Chondrocyte (in vitro differentiated cells): ENCODE measurements at regions not wholly inside any gene's neighbourhood (a gene's known extent, or its start where the extent isn't known, plus 50 kb on each side); places are given as distances from the start of the nearest gene placed in this dataset.
"Not testable (repeated sequence)": the region's sequence is repeated elsewhere in the genome, so short reads cannot be mapped to it uniquely, and the experiment has no call there.

Source experiments
- DNase-seq: peaks from one replicate; pipeline ENCODE4 v3.0.0; 2021; ENCODE audit warnings: mixed read lengths, low spot score
- H3K27ac Mint-ChIP-seq: one replicate; pipeline ENCODE4 v1.8.0; 2021; ENCODE audit warnings: mild to moderate bottlenecking, moderate library complexity, mixed read lengths; ENCODE audit not compliant: unreplicated experiment
- H3K27me3 Mint-ChIP-seq: 2 replicates; pipeline ENCODE4 v1.8.0; 2021; ENCODE audit warnings: low read depth, mixed read lengths
- H3K36me3 Mint-ChIP-seq: 2 replicates; pipeline ENCODE4 v1.8.0; 2021; ENCODE audit warnings: low read depth, mixed read lengths
- H3K4me1 Mint-ChIP-seq: 2 replicates; pipeline ENCODE4 v1.8.0; 2021; ENCODE audit warnings: low read depth, mild to moderate bottlenecking, mixed read lengths
- H3K4me3 Mint-ChIP-seq: one replicate; pipeline ENCODE4 v1.8.0; 2021; ENCODE audit warnings: mild to moderate bottlenecking, moderate library complexity, mixed read lengths; ENCODE audit not compliant: unreplicated experiment
- H3K9me3 Mint-ChIP-seq: 2 replicates; pipeline ENCODE4 v1.8.0; 2021; ENCODE audit warnings: low read depth, mixed read lengths
- TF ChIP-seq, protein P1 (sequence below): fragments of 200-600 bp; sonication (generic); IDR thresholded peaks from 2 replicates; pipeline ENCODE4 v1.5.0; 2021; ENCODE audit warnings: antibody characterized with exemption, mild to moderate bottlenecking, moderate library complexity

DNA sequence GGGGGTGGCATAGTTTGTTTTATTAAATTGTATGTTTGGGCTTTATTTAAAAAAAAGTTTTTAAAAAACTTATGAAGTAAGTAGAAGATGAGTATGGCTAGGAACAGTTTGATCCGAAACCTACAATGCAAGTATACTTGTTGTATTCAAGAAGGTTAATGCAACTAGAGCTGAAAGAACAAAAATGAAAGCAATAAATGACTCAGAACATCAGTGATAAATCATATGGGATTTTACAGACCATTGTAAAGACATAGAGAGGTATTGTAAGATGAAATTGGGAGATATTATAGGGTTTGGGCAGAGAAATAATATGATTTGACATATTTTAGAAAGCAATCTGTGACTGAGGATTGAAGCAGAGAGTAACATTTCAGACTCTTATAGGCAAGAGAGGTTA is 1135.3 kb downstream of the SLITRK5 start:
- Mint-ChIP-seq H3K4me3 (no peak overlapping the region), H3K27me3 (no peaks in the 10 kb centered on the region), H3K36me3 (no peaks in the 10 kb centered on the region), H3K4me1 (no peaks in the 10 kb centered on the region), H3K27ac (no peak overlapping the region), H3K9me3 (peaks cover 9% of the 10 kb centered on the region)
- TF ChIP-seq, protein P1, sequence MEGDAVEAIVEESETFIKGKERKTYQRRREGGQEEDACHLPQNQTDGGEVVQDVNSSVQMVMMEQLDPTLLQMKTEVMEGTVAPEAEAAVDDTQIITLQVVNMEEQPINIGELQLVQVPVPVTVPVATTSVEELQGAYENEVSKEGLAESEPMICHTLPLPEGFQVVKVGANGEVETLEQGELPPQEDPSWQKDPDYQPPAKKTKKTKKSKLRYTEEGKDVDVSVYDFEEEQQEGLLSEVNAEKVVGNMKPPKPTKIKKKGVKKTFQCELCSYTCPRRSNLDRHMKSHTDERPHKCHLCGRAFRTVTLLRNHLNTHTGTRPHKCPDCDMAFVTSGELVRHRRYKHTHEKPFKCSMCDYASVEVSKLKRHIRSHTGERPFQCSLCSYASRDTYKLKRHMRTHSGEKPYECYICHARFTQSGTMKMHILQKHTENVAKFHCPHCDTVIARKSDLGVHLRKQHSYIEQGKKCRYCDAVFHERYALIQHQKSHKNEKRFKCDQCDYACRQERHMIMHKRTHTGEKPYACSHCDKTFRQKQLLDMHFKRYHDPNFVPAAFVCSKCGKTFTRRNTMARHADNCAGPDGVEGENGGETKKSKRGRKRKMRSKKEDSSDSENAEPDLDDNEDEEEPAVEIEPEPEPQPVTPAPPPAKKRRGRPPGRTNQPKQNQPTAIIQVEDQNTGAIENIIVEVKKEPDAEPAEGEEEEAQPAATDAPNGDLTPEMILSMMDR, result no peak
- no peak for DNase-seq

DNA sequence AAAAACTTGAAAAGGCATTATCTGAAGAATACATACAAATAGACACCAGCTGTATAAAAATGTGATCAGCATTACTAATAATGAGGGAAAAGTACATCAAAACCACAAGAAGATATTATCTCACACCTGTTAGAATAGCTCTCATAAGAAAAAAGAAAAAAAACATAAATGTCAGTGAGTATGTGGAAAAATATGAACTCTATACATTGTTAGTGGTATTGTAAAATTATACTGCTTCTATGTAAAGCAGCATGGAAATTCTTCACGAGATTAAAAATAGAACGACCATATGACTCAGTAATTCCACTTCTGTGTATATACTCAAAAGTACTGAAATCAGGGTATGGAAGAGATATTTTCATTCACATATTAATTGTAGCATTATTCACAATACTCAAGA is 1146.4 kb downstream of the SLITRK5 start:
- H3K36me3 Mint-ChIP-seq, result peaks cover 2% of the 10 kb centered on the region
- peaks cover 17% of the 10 kb centered on the region for H3K9me3 Mint-ChIP-seq
- no peak for DNase-seq
- H3K4me3 Mint-ChIP-seq, result no peak overlapping the region
- H3K27ac Mint-ChIP-seq, result no peak overlapping the region
- TF ChIP-seq, protein P1, result no peak
- H3K4me1 Mint-ChIP-seq, result no peaks in the 10 kb centered on the region
- no peaks in the 10 kb centered on the region for H3K27me3 Mint-ChIP-seq

DNA sequence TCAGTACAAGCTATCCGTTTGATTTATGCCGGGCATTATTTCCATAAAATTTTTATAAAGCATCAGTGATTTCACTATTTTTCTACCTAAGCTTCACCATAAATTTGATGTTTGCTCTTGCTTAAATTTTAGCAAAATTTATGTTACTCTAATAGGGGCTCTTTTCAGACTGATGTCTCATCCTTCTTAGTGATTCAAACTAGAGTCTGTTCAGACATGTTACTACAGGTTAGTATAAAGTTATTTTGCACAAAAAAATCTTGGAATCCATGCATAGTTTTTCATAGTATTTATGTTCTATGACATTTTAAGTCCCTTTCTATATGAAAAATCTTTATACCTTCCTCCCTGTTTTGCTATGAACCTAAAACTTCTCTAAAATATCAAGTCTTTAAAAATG is 1151.9 kb downstream of the SLITRK5 start:
- no peak overlapping the region for H3K27ac Mint-ChIP-seq
- TF ChIP-seq, protein P1, result no peak
- H3K36me3 Mint-ChIP-seq, result no peaks in the 10 kb centered on the region
- H3K27me3 Mint-ChIP-seq, result peaks cover 1% of the 10 kb centered on the region
- no peak overlapping the region for H3K4me3 Mint-ChIP-seq
- no peaks in the 10 kb centered on the region for H3K9me3 Mint-ChIP-seq
- H3K4me1 Mint-ChIP-seq, result no peaks in the 10 kb centered on the region
- no peak for DNase-seq

DNA sequence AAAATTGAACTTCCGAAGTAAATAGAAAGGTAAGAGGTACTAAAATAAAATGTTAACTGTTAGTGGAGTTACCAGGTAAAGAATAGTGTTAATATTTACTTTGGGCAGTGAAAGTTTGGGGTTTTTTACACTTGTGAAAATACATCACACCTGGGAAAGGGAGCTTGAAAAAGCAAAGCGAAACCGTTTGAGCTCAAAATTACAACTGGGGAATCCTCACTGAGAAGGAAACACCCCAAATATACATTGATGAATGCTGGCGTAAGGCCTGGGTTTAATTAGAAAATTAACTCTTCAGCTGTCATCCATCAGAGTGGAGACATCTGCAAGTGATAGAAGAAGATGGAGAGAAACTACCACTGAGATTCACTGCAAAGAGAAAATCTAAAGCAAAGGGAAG is 1153.0 kb downstream of the SLITRK5 start:
- DNase-seq, result no peak
- TF ChIP-seq, protein P1, result no peak
- Mint-ChIP-seq H3K4me3 (no peak overlapping the region), H3K27ac (no peak overlapping the region), H3K36me3 (no peaks in the 10 kb centered on the region), H3K4me1 (no peaks in the 10 kb centered on the region), H3K27me3 (peaks cover 1% of the 10 kb centered on the region), H3K9me3 (peaks cover 4% of the 10 kb centered on the region)

DNA sequence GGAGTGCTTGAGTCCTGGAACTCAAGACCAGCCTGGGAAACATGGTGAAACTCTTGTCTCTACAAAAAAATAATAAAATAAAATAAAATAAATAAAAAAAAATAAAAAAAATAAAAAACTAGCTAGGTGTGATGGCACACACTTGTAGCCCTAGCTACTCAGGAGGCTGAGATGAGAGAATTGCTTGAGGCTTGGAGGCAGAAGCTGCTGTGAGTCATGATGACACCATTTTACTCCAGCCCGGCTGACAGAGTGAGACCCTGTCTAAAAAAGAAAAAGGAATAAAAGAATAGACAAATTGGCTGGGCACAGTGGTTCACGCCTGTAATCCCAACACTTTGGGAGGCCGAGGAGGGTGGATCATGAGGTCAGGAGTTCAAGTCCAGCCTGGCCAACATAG is 1168.9 kb downstream of the SLITRK5 start:
- no peak for DNase-seq
- no peaks in the 10 kb centered on the region for H3K4me1 Mint-ChIP-seq
- no peaks in the 10 kb centered on the region for H3K27me3 Mint-ChIP-seq
- no peaks in the 10 kb centered on the region for H3K9me3 Mint-ChIP-seq
- no peak overlapping the region for H3K4me3 Mint-ChIP-seq
- H3K36me3 Mint-ChIP-seq, result no peaks in the 10 kb centered on the region
- no peak overlapping the region for H3K27ac Mint-ChIP-seq
- TF ChIP-seq, protein P1, result no peak

DNA sequence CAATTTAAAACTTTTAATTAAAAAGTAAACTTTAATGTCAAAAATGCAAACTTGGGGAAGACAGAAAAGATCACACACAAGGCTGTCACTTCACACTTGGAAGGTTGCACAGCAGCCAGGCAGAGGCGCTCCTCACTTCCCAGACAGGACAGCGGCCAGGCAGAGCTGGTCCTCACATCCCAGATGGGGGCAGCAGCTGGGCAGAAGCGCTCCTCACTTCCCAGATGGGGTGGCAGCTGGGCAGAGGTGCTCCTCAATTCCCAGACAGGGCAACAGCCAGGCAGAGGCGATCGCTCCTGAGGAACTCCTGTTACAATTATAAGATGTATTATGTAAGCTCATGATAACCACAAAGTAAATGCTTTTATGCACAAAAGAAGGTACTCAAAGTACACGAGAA is 1181.1 kb downstream of the SLITRK5 start:
- DNase-seq, result peak; percentile 70
- H3K4me1 Mint-ChIP-seq, H3K36me3 Mint-ChIP-seq, H3K27ac Mint-ChIP-seq, H3K27me3 Mint-ChIP-seq, H3K4me3 Mint-ChIP-seq: not testable (repeated sequence)
- peaks cover 18% of the 10 kb centered on the region for H3K9me3 Mint-ChIP-seq
